MM.1S (cell line): ENCODE measurements at regions not wholly inside any gene's neighbourhood (a gene's known extent, or its start where the extent isn't known, plus 50 kb on each side); places are given as distances from the start of the nearest gene placed in this dataset.

Experiments
- CTCF ChIP-seq: fragments of 300-600 bp; sonication (generic); IDR thresholded peaks from 2 replicates; pipeline ENCODE4 v1.5.1; 2016; ENCODE audit warnings: antibody characterized with exemption, low read length, mixed read lengths
- EZH2 ChIP-seq: fragments of 300-600 bp; sonication (generic); optimal IDR thresholded peaks from 2 replicates; pipeline ENCODE3; 2017; ENCODE audit warnings: low read depth, mild to moderate bottlenecking, antibody characterized with exemption, low read length, mixed read lengths

GRCh38 chr10:84683550-84683949, 355.2 kb downstream of the CCSER2 start:
- TF ChIP-seq CTCF (no peak), EZH2 (no peak)
